CD1c-positive myeloid dendritic cell (primary cell): ENCODE measurements at regions not wholly inside any gene's neighbourhood (a gene's known extent, or its start where the extent isn't known, plus 50 kb on each side); places are given as distances from the start of the nearest gene placed in this dataset.

Experiments used
- DNase-seq: peaks from one replicate; pipeline ENCODE4 v3.0.0-alpha.2; 2016; ENCODE audit errors: extremely low spot score

- no peak for DNase-seq
Observed at GRCh38 chr2:21253311-21254027, 129.7 kb downstream of the TDRD15 start.

GRCh38 chr2:21254170-21254965 lies 130.6 kb downstream of the TDRD15 start:
- DNase-seq, result no peak

- peak; percentile 89 for DNase-seq
Observed at GRCh38 chr2:21256006-21256405, 132.2 kb downstream of the TDRD15 start.

- DNase-seq, result no peak
Observed at GRCh38 chr2:21257621-21258020, 133.9 kb downstream of the TDRD15 start.

GRCh38 chr2:21258082-21258481 lies 134.3 kb downstream of the TDRD15 start:
- DNase-seq, result no peak

- no peak for DNase-seq
Observed at GRCh38 chr2:21260311-21260710, 136.5 kb downstream of the TDRD15 start.

- no peak for DNase-seq
Observed at GRCh38 chr2:21261591-21261990, 137.8 kb downstream of the TDRD15 start.

- DNase-seq, result no peak
Observed at GRCh38 chr2:21262426-21262940, 138.7 kb downstream of the TDRD15 start.

GRCh38 chr2:21263622-21264021 lies 139.9 kb downstream of the TDRD15 start:
- DNase-seq, result no peak

GRCh38 chr2:21265752-21266151 lies 142.0 kb downstream of the TDRD15 start:
- DNase-seq, result no peak

- no peak for DNase-seq
Observed at GRCh38 chr2:21267232-21267835, 143.6 kb downstream of the TDRD15 start.

GRCh38 chr2:21268197-21268877 lies 144.6 kb downstream of the TDRD15 start:
- DNase-seq, result peak; percentile 27

GRCh38 chr2:21268878-21269224 lies 145.1 kb downstream of the TDRD15 start:
- peak; percentile 48 for DNase-seq

- DNase-seq, result no peak
Observed at GRCh38 chr2:21269382-21269781, 145.6 kb downstream of the TDRD15 start.

GRCh38 chr2:21270083-21270491 lies 146.3 kb downstream of the TDRD15 start:
- DNase-seq, result no peak

GRCh38 chr2:21270708-21271122 lies 146.9 kb downstream of the TDRD15 start:
- no peak for DNase-seq

- DNase-seq, result no peak
Observed at GRCh38 chr2:21276163-21276562, 152.4 kb downstream of the TDRD15 start.

- DNase-seq, result no peak
Observed at GRCh38 chr2:21277068-21278056, 153.6 kb downstream of the TDRD15 start.

GRCh38 chr2:21279525-21279924 lies 155.8 kb downstream of the TDRD15 start:
- no peak for DNase-seq

- DNase-seq, result no peak
Observed at GRCh38 chr2:21280793-21281192, 157.0 kb downstream of the TDRD15 start.

GRCh38 chr2:21281384-21281783 lies 157.6 kb downstream of the TDRD15 start:
- DNase-seq, result no peak
